ENCODE measurements at regions not wholly inside any gene's neighbourhood (a gene's known extent, or its start where the extent isn't known, plus 50 kb on each side); places are given as distances from the start of the nearest gene placed in this dataset.

DNA sequence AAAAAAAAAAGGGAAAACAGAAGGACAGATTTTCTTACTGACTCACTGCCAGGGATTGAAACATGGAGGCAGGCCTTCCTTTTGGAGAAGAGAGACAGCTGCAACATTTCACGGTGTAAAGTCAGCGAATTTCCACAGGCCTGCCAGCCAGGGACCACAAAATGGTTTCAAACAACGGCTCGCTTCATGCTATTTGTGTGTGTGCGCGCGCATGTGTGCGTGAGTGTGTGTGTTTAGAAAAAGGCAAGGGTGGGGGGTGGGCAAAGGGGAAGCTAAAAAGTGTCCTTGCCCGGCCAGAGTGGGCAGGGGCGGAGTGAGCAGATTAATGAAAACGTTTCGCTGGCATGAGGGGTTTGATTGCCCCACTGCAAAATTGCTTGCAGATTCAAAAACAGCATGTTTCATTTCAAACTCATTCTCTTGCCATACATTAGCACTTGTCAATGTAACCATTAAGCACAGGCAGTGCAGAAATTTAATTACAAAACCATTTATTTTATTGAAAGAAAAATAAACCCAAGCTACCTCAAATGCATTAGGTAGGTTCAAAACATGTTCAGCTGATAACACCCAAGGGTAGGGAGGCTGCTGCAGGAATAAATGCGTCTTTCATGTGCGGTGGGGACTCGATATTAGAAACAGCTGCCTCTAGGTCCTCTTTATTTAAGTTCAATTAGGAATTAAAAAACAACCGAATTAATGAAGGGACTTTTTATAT, 182.1 kb upstream of the SIX2 start:
- no peak for DNase-seq (ENCODE audit: low read depth, low spot score)
- no peak overlapping the region for H3K4me3 Mint-ChIP-seq
- H3K27ac Mint-ChIP-seq (ENCODE audit: unreplicated experiment), result no peak overlapping the region
- TF ChIP-seq, protein P1, sequence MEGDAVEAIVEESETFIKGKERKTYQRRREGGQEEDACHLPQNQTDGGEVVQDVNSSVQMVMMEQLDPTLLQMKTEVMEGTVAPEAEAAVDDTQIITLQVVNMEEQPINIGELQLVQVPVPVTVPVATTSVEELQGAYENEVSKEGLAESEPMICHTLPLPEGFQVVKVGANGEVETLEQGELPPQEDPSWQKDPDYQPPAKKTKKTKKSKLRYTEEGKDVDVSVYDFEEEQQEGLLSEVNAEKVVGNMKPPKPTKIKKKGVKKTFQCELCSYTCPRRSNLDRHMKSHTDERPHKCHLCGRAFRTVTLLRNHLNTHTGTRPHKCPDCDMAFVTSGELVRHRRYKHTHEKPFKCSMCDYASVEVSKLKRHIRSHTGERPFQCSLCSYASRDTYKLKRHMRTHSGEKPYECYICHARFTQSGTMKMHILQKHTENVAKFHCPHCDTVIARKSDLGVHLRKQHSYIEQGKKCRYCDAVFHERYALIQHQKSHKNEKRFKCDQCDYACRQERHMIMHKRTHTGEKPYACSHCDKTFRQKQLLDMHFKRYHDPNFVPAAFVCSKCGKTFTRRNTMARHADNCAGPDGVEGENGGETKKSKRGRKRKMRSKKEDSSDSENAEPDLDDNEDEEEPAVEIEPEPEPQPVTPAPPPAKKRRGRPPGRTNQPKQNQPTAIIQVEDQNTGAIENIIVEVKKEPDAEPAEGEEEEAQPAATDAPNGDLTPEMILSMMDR (conservative IDR thresholded peaks at IDR 0.05), result no peak
- peaks cover 25% of the 10 kb centered on the region for H3K27me3 Mint-ChIP-seq (ENCODE audit: low read depth)
- H3K9me3 Mint-ChIP-seq, result no peaks in the 10 kb centered on the region
- no peaks in the 10 kb centered on the region for H3K4me1 Mint-ChIP-seq
- H3K36me3 Mint-ChIP-seq (ENCODE audit: low read depth), result no peaks in the 10 kb centered on the region

DNA sequence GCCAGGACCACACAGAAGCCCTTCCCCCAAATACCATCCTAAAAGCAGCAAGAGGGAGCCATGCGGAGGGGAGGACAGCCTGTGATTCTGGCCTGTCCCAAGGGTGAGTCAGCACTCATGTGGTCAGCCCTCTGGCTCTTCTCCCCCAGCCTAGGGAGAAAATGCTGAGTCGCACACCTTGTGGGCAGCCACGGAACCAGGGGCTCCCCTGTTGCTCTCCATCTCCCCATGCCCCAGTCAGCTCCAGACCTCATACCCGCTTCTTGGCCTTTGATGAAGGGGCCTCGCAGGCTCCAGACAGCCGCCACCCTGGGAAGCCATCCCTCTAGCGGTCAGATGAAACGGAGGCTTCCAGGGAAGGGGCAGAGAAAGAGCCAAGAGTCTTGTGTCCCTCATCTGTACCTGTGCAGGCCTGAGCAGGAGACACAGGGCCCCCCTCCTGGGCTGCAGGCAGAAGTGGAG, 181.3 kb upstream of the SIX2 start:
- Mint-ChIP-seq H3K9me3 (no peaks in the 10 kb centered on the region), H3K27ac (ENCODE audit: unreplicated experiment) (no peak overlapping the region), H3K27me3 (ENCODE audit: low read depth) (peaks cover 26% of the 10 kb centered on the region), H3K4me3 (no peak overlapping the region), H3K36me3 (ENCODE audit: low read depth) (no peaks in the 10 kb centered on the region), H3K4me1 (no peaks in the 10 kb centered on the region)
- no peak for DNase-seq (ENCODE audit: low read depth, low spot score)
- TF ChIP-seq, protein P1 (conservative IDR thresholded peaks at IDR 0.05), result no peak

DNA sequence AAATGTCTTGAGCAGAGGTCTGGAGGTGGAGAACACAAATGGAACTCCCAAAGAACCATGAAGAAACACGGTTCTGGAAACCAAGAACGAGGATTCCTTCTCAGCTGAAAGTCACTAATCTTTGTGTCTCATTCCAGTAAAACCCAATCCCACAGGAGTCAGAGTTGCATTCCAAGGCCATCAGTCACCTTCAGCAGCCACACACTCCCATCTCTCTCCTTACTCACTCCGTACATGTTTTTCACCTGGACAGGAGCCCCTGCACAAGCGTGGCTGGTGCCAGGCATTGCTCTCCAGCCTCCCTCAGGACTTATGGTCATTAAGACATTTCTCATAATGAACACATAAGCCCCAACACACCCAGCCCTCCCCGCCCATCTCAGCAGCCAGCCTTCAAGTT, 175.4 kb upstream of the SIX2 start:
- no peaks in the 10 kb centered on the region for H3K4me1 Mint-ChIP-seq
- TF ChIP-seq, protein P1 (conservative IDR thresholded peaks at IDR 0.05), result no peak
- DNase-seq (ENCODE audit: low read depth, low spot score), result no peak
- H3K9me3 Mint-ChIP-seq, result no peaks in the 10 kb centered on the region
- no peak overlapping the region for H3K27ac Mint-ChIP-seq (ENCODE audit: unreplicated experiment)
- H3K36me3 Mint-ChIP-seq (ENCODE audit: low read depth), result no peaks in the 10 kb centered on the region
- no peak overlapping the region for H3K4me3 Mint-ChIP-seq
- H3K27me3 Mint-ChIP-seq (ENCODE audit: low read depth), result peaks cover 37% of the 10 kb centered on the region

DNA sequence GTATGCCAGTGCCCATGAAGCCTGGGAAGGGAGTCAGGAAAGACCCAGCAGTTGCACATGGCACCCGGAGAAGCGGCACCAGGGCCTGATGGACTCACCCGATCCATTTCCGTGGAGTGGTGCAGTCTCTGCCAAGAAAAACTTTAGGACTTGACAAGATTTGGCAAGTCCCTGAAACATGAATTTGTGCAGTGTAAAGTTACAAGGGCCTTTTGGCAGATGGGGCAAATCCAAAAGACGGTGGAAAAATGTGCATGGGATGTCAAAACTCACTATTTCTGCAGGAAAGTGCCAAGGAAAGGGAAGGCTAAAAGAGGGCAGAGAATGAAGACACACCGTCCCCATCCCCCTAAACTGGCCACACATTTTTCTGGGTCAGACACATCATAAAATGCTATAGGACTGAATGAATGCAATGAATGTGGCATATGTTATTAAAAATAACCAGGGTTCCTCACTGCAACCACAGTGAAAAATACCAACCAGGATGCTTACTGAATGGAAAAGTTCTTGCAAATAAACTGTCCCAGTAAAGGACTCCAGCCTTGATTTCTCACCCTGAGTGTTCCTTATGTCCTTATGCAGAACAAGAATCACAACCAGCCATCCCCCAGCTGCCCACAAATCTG, 173.5 kb upstream of the SIX2 start:
- Mint-ChIP-seq H3K4me3 (no peak overlapping the region), H3K36me3 (ENCODE audit: low read depth) (no peaks in the 10 kb centered on the region), H3K9me3 (no peaks in the 10 kb centered on the region), H3K27ac (ENCODE audit: unreplicated experiment) (no peak overlapping the region), H3K4me1 (no peaks in the 10 kb centered on the region), H3K27me3 (ENCODE audit: low read depth) (peaks cover 34% of the 10 kb centered on the region)
- DNase-seq (ENCODE audit: low read depth, low spot score), result no peak
- TF ChIP-seq, protein P1 (conservative IDR thresholded peaks at IDR 0.05), result no peak

DNA sequence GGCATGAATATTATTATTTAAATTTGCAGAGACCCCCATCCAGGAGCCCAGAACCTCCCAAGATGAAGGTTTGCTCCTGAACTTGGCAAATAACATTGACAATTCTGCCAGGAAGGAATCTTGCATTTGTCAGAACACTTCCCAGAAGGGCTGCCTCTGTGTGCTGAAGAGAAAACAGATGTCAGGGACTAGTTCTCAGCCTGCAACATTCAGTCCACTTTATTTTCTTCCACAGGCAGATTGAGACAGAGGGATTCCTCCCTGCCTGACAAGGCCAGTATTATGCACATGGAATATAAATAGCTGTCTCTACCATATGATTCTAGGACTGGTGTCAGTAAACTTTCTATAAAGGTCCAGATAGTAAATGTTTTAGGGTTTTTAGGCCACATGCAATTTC, 171.5 kb upstream of the SIX2 start:
- H3K27me3 Mint-ChIP-seq (ENCODE audit: low read depth), result peaks cover 37% of the 10 kb centered on the region
- H3K4me3 Mint-ChIP-seq, result no peak overlapping the region
- TF ChIP-seq, protein P1 (conservative IDR thresholded peaks at IDR 0.05), result no peak
- H3K27ac Mint-ChIP-seq (ENCODE audit: unreplicated experiment), result no peak overlapping the region
- peaks cover 4% of the 10 kb centered on the region for H3K9me3 Mint-ChIP-seq
- no peak for DNase-seq (ENCODE audit: low read depth, low spot score)
- no peaks in the 10 kb centered on the region for H3K36me3 Mint-ChIP-seq (ENCODE audit: low read depth)
- H3K4me1 Mint-ChIP-seq, result no peaks in the 10 kb centered on the region

Data from neural crest cell (in vitro differentiated cells).